HL-60 (cell line): ENCODE measurements at regions not wholly inside any gene's neighbourhood (a gene's known extent, or its start where the extent isn't known, plus 50 kb on each side); places are given as distances from the start of the nearest gene placed in this dataset.

ENCODE experiments used
- GABPA ChIP-seq: IDR thresholded peaks from 2 replicates; pipeline ENCODE4 v1.6.1; 2012; ENCODE audit warnings: low read depth
- POLR2AphosphoS5 ChIP-seq: IDR thresholded peaks from 2 replicates; pipeline ENCODE4 v1.6.1; 2012; ENCODE audit warnings: low read depth
- SPI1 ChIP-seq: IDR thresholded peaks from 2 replicates; pipeline ENCODE4 v1.6.1; 2012; ENCODE audit warnings: low read depth, mild to moderate bottlenecking, borderline replicate concordance
- TF ChIP-seq, protein P1 (sequence below): IDR thresholded peaks from one replicate; pipeline ENCODE4 v1.5.1; 2011; ENCODE audit warnings: low read length, control low read depth, inconsistent platforms; ENCODE audit not compliant: insufficient read depth
- TF ChIP-seq, protein P2 (sequence below): IDR thresholded peaks from 2 replicates; pipeline ENCODE4 v1.6.1; 2012; ENCODE audit warnings: low read depth; ENCODE audit not compliant: insufficient replicate concordance

DNA sequence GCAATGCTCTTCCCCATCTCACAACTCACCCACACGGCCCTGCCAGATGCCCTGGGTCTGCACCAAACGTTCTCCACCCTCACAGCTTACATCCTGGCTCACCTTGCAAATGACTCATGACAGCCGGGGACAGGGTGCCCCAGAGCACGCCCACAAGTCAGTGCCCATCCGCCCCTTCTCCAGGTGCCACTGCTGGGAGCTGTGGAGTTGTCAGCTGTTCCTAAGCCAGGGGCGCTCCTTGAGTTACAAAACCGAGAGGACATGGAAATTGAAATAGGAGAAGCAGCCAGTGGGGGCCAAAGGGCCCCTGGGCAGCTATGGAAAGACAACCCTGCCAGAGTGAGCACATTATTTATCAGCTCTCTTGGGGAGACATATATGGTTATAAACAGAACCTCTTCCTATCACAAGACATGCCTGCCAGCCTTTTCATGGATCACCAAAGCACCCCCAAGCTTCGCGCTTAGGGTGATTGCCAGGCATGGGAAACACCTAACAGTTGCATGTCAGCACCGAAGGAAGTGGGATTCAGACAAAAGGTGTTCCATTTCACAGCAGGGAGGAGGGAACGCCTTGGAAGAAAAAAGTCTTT lies 236.8 kb downstream of the LY86 start:
- TF ChIP-seq, protein P1, sequence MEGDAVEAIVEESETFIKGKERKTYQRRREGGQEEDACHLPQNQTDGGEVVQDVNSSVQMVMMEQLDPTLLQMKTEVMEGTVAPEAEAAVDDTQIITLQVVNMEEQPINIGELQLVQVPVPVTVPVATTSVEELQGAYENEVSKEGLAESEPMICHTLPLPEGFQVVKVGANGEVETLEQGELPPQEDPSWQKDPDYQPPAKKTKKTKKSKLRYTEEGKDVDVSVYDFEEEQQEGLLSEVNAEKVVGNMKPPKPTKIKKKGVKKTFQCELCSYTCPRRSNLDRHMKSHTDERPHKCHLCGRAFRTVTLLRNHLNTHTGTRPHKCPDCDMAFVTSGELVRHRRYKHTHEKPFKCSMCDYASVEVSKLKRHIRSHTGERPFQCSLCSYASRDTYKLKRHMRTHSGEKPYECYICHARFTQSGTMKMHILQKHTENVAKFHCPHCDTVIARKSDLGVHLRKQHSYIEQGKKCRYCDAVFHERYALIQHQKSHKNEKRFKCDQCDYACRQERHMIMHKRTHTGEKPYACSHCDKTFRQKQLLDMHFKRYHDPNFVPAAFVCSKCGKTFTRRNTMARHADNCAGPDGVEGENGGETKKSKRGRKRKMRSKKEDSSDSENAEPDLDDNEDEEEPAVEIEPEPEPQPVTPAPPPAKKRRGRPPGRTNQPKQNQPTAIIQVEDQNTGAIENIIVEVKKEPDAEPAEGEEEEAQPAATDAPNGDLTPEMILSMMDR: no peak
- TF ChIP-seq POLR2AphosphoS5: no peak
- no peak for TF ChIP-seq SPI1
- TF ChIP-seq, protein P2, sequence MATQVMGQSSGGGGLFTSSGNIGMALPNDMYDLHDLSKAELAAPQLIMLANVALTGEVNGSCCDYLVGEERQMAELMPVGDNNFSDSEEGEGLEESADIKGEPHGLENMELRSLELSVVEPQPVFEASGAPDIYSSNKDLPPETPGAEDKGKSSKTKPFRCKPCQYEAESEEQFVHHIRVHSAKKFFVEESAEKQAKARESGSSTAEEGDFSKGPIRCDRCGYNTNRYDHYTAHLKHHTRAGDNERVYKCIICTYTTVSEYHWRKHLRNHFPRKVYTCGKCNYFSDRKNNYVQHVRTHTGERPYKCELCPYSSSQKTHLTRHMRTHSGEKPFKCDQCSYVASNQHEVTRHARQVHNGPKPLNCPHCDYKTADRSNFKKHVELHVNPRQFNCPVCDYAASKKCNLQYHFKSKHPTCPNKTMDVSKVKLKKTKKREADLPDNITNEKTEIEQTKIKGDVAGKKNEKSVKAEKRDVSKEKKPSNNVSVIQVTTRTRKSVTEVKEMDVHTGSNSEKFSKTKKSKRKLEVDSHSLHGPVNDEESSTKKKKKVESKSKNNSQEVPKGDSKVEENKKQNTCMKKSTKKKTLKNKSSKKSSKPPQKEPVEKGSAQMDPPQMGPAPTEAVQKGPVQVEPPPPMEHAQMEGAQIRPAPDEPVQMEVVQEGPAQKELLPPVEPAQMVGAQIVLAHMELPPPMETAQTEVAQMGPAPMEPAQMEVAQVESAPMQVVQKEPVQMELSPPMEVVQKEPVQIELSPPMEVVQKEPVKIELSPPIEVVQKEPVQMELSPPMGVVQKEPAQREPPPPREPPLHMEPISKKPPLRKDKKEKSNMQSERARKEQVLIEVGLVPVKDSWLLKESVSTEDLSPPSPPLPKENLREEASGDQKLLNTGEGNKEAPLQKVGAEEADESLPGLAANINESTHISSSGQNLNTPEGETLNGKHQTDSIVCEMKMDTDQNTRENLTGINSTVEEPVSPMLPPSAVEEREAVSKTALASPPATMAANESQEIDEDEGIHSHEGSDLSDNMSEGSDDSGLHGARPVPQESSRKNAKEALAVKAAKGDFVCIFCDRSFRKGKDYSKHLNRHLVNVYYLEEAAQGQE: no peak
- TF ChIP-seq GABPA: no peak
